ENCODE measurements at regions not wholly inside any gene's neighbourhood (a gene's known extent, or its start where the extent isn't known, plus 50 kb on each side); places are given as distances from the start of the nearest gene placed in this dataset.

- TF ChIP-seq CTCF (IDR thresholded peaks at IDR 0.05) (no peak), POLR2A (IDR thresholded peaks at IDR 0.05) (no peak)
Observed at GRCh38 chr11:127612607-127613006, 612.0 kb upstream of the KIRREL3 start.

Measured in uterus (tissue), 2 donors.